HG03039 (cell line): ENCODE measurements at regions not wholly inside any gene's neighbourhood (a gene's known extent, or its start where the extent isn't known, plus 50 kb on each side); places are given as distances from the start of the nearest gene placed in this dataset.

Source experiments
- ATAC-seq: cut with Tn5 transposase; IDR thresholded peaks from one replicate; pipeline ENCODE4 v1.9.1; 2021; ENCODE audit warnings: mild to moderate bottlenecking, moderate library complexity; ENCODE audit not compliant: unreplicated experiment

DNA sequence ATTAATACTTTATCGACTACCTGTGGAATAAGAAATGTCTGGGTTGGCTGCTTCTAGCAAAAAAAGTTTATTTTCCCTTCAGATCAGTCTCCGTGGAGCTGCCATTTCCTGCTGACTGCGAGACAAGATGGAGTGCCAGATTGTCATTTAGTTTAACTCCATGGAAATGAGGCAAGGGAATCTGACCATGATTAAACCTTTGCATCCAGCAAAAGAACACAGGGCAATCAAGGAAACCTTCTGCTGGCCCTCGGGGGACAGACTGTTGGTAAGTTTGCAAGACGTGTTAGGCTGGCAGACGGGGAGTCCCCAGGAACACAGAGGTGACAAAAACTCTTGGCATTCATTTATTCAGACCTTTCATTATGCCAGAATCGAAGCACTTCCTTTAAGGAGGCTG lies 52.2 kb upstream of the SPACA1 start:
- ATAC-seq, result no peak

DNA sequence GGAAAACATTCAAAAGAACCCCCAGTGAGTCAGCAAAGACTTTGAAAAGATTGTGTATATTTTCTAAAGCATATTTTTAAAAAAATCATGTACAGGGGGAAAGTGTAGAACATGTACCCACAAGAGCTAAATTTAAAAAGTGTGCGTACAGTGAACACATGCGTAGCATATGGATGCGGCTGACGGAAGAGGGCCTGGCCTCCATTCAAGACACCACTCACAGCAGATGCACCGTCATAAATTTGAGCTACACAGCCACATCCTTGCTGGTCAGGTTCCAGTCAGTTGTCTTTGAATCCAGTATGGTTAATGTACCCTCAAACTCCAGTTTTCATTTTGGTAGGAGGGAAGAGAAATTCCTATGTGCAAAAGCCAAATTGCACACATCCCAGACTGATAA lies 54.3 kb upstream of the SPACA1 start:
- ATAC-seq, result no peak

DNA sequence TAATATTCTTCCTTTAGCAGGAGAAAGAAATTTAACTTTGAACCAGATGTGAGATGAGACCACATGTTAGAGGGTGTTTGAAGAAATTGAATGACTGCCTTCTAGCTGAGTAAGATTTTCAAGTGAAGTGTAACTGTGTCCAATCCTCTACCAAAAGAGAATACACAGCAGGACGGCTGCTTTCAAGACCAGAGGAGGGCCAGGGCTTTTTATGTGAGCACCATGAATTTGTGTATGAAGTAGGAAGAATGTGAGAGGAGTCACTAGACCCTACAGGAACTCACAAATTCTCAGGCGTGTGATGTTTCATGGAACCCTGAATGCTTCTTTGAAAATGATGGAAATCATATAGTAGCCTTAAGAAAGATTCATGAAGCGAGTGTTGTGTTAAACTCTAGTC lies 56.8 kb upstream of the SPACA1 start:
- ATAC-seq, result no peak

DNA sequence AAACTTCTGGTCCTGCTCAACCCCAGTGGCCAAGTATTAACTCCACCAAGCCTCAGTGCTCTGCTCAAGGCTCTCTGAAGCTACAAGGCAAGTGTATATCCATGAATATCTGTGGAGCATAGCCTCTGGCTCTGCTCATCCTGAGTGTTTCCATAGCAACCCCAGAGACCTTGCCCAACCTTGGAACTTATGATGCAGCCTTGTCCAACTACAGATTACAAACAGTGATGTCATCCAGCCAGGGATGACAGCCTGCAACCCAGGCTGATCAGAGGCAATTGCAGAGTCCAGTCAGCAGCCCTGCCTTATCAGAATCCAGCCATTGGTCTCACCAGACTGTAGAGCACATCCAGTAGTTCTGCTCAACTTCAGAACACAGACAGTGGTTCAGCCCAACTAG lies 65.5 kb upstream of the SPACA1 start:
- no peak for ATAC-seq

DNA sequence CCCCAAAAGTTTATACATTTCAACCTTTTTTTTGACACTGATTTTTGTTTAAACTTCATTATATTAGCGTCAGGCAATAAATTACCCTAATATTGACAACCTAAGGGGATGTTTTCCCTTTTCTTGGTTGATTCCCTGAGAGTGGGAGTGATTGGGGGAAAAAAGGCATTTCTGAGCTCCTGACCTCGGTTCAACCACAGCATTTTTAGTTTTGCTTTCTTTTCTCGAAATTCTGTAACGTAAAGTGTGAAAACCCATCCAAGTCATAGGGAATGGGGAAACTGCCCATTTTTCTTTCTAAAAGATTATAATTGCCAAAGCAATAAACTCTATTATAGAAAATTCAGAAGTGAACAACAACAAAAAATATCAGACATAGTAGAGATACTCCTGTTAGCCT lies 67.9 kb upstream of the SPACA1 start:
- no peak for ATAC-seq

DNA sequence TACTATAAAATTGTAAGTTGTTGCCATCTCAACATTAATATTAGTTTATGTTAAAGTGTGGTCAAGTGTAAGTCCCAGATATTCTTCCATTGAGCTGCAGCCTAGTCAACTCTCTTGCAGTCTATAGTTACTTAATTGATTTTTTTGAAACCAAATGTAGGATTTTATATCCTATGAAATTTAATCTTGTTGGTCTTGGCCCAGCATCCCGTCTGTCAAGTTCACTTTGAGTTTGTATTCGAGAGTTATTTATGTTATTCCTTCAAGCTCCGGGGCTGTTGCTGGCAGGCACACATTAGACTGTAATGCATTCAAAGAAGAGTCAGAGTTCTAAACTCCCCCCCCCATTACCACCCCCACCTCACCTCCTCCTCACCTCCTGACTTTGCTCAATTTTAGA lies 71.0 kb upstream of the SPACA1 start:
- ATAC-seq, result no peak

DNA sequence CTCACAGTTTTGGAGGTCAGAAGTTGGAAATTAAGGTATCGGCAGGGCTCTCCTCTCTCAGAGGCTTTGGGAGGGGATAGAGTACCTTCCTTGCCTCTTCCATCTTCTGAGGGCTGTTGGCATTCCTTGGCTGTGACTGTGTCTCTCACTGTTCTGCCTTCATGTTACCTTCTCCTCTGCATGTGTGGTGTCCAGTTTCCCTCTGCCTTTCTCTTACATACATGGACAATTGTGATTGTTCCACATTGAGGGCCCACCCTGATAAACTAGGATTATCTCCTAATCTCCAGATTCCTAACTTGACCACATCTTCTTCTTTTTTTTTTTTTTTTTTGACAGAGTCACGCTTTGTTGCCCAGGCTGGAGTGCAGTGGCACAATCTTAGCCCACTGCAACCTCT lies 72.1 kb upstream of the SPACA1 start:
- no peak for ATAC-seq

DNA sequence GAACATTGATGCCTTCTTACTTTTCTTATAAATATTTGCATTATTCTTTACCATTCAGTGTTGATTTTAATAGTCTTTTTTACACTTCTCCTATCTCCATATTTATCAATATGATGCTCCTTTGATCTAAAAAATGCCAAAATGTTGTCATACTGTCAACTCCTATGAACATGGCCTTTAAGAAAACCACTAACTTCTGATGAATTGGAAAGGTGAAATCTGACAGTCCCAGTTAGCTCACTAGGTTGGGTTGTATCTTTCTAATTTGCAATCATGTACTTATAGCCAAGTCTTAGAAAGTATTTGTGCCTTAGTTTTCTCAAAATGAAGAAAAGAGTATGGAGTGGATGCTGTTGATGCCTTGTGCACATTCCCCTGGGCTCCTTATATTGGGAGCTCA lies 75.4 kb upstream of the SPACA1 start:
- no peak for ATAC-seq

DNA sequence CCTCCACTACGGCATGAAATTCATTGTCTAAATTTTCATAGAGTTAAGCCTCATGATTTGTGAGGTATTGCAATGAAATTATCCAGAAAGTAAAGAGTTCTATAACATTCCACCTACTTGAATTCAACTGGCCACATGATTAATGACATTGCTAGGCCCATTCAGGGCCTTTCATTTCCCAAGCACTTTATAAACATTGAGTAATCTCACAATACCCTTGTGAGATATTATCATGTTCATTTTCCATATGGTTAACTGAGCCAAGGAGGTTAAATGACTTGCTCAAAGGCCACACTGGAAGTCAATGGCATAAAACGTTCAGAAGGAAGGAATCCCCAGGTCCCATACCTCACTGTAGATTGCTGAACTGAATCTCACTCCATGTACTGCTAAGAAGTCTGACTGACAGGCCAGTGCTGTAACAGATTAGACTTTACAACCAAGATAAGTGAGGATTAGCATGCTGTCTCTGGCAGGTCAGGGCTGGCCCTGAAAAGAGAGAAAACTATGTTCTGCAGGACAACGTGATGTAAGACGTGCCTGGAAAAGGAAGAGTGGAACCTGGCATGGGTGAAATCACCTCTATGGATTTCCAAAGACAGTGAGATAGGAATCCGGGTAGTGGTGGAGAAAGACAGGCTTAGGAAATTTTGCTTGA lies 75.9 kb upstream of the SPACA1 start:
- ATAC-seq, result no peak

DNA sequence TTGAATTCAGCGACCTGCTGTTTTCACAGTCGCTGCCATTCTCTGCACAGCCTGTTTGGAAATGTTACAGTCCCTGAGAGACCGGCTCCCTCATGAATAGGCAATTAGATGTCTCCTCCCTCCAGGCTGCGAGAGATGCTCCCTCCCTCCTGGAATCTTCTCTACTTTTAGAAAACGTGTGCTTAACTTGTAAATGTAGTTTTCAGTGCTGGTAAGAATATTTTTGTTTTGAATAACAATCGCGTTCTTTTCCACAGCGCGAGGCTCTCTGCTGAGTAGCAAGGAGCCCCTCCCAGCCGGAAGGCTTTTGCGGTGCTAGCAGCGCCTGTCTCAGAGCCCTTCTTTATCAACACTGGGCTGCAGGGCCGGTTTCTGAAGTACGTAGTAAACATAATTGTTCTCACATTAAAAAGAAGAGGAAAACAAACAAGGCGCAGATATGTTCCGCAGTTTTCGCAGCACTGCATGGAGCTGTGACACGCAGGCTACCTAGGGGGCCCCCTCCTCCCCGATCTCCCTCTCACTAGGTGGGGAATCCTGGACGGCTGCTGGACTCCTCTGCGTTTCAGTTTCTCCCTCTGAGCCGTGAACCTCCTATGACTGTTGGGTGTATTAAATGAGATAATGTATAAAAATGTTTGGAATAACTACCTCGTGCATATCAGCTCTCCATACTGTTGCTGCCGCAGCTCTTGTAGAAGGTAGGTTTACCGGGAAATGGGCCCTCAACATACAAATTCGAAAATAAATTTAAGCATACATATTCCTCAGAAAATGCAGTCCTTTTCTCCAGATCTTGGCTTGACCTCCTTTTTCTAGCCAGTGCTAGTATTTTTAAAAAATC lies 79.0 kb upstream of the SPACA1 start:
- no peak for ATAC-seq

DNA sequence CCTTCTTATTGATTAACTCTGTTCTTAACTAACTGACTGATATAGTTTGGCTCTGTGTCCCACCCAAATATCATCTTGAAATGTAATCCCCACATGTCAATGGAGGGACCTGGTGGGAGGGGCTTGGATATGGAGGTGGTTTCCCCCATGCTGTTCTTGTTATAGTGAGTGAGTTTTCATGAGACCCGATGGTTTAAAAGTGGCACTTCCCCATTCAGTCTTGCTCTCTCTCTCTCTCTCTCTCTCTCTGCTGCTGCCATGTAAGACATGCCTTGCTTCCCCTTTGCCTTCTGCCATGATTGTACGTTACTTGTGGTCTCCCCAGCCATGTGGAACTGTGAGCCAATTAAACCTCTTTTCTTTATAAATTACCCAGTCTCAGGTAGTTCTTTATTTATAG lies 81.8 kb upstream of the SPACA1 start:
- no peak for ATAC-seq

DNA sequence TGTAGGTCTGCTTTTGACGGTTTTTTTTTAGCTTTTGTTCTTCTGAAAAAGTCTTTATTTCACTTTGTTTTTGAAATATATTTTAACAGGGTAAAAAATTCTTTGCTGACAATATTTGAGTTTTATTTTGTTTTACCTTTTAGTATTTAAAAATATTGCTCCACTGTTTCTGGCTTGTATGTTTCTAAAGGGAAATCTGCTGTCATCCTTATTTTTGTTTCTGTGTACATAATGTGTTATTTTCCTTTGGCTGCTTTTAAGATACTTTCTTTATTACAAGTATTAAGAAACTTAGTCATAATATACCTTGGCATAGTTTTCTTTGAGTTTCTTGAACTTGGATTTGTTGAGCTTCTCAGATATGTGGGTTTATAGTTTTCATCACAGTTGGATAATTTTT lies 88.6 kb upstream of the SPACA1 start:
- no peak for ATAC-seq

DNA sequence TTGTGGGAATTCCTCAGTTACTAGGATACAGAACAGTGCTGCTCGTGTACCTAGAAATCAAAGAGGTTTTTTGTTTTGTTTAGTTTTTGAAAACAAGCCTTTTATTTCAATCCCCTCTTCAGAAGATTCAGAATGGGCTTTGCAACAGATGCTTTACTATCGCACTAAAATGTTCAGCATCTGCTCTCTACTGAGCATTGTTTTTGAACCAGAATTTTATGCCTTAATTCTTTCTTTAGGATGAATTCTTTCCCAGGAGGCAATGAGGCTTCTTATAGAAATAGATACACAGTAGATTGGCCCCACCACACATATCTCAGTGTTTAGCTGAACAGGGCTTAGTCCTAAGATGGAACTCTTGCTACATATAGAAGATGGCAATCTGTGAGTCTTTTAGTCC lies 95.9 kb upstream of the SPACA1 start:
- no peak for ATAC-seq

DNA sequence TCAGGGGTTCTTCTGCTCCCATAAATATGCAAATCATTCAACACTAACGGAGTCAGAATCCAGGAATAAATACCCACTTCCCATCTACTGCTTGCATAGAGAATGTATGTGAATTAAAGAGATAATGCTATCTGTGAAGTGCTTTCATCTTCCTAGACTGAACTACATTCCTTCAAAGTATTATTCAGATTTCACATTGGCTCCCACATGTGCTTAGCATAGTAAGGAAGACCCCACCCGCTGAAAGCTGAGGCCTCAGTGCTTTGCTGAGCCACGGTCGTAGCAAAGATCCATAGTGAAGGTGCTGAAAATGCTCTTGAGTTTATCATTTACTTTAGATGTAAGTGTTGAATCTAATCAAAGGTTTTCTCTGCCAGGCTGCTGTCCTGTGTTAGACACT lies 97.0 kb upstream of the SPACA1 start:
- no peak for ATAC-seq

DNA sequence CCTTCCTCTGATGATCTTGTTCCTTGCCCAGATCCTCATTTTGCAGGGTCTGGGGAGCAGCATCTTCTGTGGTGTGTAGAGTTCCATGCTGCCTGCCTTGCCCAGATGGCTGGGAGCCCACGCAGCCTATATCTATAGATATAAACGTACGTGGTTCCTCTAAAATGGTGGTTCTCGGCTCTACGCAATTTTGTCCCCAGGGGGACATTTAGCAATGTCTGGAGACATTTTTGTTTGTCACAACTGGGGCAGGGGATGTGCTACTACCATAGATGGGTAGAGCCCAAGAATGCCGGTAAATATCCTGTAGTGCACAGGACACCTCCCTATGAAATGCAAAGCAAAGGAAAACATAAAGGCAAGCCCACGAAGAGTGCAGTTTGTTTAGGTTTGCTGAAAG lies 98.4 kb upstream of the SPACA1 start:
- ATAC-seq, result no peak

DNA sequence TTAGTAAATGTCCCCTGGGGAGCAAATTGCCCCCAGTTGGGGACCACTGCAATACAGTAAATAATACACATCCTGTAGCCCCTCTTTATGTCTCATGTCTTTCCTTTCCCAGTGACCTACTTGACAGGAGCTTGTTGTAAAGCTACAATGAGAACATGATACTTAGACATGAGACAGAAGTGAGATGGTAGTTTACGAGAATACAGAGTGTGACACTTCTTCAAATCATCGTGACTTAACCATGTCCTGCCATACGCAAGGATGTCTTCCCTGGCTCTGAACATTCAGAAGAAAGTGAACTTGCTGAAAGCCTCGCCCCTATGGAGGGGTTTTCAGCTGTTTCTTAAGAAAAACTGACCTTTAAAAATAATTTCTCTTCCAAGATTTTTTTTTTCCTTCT lies 101.0 kb upstream of the SPACA1 start:
- no peak for ATAC-seq

DNA sequence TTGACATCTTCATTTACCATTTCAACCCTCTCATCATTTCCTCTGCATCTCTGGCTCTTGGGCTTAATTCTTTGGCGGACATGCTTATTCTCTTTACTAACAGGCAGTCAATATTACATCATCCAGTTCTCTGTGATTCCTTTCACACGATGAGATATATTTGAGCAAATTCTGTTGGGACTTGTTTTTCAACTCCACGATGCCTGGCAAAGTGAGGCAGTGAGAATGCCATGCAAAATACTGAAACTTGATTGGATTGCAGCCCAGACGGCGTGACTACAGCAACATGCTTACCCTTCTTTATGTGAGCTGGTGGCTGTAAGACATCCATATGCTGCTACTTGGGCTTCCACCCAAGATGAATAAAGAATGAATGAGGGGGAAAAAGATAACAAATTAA lies 101.7 kb upstream of the SPACA1 start:
- ATAC-seq, result no peak

DNA sequence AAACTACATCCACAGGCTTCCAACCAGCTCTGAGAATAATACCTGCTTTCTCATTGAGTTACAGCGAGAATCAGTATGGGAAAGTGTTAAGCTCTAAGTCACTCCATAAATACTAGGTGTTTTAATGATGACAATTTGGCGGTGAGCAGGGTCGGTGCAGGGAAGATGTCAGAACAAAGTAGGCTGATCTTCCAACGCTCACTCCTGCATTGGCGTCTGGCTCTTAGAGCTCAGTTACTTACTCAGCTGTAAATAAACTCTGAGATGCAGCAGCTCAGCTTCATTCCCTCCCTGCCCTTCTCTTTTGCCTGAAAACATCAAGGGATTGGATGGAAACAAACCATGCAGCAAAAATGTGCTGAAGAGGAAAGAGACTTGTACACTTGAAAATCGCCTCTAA lies 102.5 kb upstream of the SPACA1 start:
- no peak for ATAC-seq

DNA sequence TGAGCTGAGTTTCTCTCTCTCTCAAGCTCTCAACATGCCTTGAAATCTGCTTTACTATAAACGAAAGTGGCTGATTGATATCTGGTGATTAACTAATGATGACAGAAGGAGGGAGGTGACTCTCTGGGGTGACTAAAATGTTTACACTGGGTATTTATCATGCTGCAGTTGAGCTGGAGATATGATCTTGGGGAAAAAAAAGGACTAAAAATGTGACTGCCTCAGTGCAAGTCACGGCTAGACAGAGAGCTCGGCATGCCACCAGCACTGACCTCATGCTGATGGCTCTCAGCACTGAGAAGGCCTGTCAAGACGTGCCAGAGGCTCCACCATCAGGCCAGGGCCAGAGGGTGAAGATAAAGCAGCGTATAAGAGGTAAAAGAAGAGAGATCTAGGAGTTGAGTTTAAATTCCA lies 103.1 kb upstream of the SPACA1 start:
- no peak for ATAC-seq

DNA sequence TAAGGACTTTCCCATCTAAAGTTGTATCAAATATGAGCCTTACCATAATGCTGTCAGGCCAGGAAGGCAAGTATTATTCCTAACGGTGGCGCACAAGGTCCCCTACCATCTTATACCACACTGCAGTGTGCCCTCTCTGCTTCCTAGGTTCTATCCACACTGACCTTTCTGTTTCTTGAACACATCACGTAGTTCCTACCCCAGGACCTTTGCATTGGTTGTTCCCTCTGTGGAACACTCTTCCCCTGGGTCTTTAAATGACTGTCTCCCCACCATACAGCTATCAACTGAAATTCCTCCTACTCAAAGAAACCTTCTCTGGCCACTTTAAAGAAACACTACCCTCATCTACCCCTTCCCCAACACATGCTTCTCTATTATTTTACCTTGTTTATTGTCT lies 104.5 kb upstream of the SPACA1 start:
- ATAC-seq, result no peak

DNA sequence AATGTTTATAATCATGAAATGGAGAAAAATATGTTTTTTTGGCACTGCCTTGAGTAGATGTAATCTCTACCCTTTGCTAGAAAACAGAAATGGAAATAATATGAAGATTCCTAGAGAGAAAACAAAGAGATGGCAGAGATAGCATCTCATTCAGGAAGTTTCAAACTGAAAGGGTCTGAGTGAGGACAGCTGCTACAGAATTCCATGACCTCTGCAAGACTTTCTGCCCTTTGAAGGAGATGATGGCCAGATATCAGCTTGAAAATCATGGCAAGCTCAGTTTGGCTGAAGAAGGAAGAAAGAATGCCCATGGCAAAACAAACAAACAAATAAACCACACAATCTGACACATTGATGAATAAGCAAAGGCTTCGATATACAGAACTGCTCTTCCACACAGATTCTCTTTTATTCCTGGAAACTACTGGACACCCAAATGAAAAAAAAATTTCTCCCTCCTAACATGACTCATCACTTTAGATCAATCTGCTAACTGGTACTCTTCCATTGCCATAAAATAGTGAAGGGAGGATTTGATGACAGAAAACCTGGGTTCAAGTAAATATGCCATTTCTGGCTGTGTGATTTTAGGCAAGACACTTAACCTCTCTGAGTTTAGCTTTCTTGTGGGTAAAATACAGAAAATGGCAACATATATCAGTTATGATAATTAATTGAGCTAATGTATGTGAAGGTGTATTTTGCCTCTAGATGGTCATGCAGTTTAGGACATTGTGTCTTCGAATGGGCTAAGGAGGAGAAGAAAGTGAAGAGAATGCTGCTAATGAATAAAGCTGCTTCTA lies 105.9 kb upstream of the SPACA1 start:
- ATAC-seq, result no peak

DNA sequence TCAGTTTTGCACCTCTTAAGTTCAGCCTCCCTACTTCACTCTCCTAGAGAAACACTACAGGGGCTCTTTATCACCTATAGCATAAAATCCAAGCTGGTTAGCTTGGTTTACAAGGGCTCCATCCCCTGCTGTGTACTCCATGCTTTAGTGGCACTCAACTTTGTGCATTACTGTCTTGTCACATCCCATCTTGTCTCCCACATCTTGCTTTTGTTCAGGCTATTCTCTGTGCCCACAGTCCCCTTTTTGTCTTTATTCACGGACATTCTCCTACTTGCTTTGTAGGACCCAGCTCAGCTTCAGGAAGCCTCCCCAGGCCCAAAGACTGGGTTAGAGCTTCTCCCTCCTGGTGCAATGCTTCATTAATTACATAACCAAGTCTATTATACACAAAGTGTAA lies 107.9 kb upstream of the SPACA1 start:
- no peak for ATAC-seq
